ENCODE measurements at regions not wholly inside any gene's neighbourhood (a gene's known extent, or its start where the extent isn't known, plus 50 kb on each side); places are given as distances from the start of the nearest gene placed in this dataset.

- H2BK5ac ChIP-seq (ENCODE audit: low read length) = no peak overlapping the region
- no peaks in the 10 kb centered on the region for H3K36me3 ChIP-seq (ENCODE audit: control insufficient read depth, insufficient read depth, low read length)
- H4K8ac ChIP-seq (ENCODE audit: low read depth, low read length) = no peak overlapping the region
- no peak overlapping the region for H3K4me3 ChIP-seq (ENCODE audit: low read length)
- H3K27ac ChIP-seq (ENCODE audit: low read depth, low read length) = no peak overlapping the region
- H3K27me3 ChIP-seq (ENCODE audit: insufficient read depth, low read length, poor library complexity) = no peaks in the 10 kb centered on the region
- H3K79me2 ChIP-seq (ENCODE audit: control insufficient read depth, insufficient read depth, low read length) = no peaks in the 10 kb centered on the region
- H3K56ac ChIP-seq (ENCODE audit: low read length) = no peak overlapping the region
- H3K79me1 ChIP-seq (ENCODE audit: low read length) = no peaks in the 10 kb centered on the region
- H2BK15ac ChIP-seq (replicated peaks; ENCODE audit: low read depth) = no peak overlapping the region
- H3K18ac ChIP-seq (ENCODE audit: low read length) = no peak overlapping the region
- no peak overlapping the region for H3K23ac ChIP-seq (ENCODE audit: low read length)
- H2BK120ac ChIP-seq (ENCODE audit: low read depth, low read length) = no peak overlapping the region
- H3K4me1 ChIP-seq (ENCODE audit: control insufficient read depth, low read depth, low read length) = no peaks in the 10 kb centered on the region
- no peak overlapping the region for H3K4me2 ChIP-seq (ENCODE audit: low read length)
- no peak overlapping the region for H3K4ac ChIP-seq (ENCODE audit: low read depth, low read length)
- no peak for DNase-seq
- no peak overlapping the region for H3K9ac ChIP-seq (ENCODE audit: low read length)
- H2AK5ac ChIP-seq (ENCODE audit: low read length) = no peak overlapping the region
- no peak overlapping the region for H4K5ac ChIP-seq (ENCODE audit: low read length)
These were observed 100.6 kb downstream of the RAP2A start for GRCh38 chr13:97534540-97534939.

GRCh38 chr13:97535614-97536013 lies 101.6 kb downstream of the RAP2A start:
- H3K79me1 ChIP-seq (ENCODE audit: low read length) = no peaks in the 10 kb centered on the region
- H2BK120ac ChIP-seq (ENCODE audit: low read depth, low read length) = no peak overlapping the region
- no peak overlapping the region for H3K4ac ChIP-seq (ENCODE audit: low read depth, low read length)
- H2BK15ac ChIP-seq (replicated peaks; ENCODE audit: low read depth) = no peak overlapping the region
- no peaks in the 10 kb centered on the region for H3K4me1 ChIP-seq (ENCODE audit: control insufficient read depth, low read depth, low read length)
- H4K5ac ChIP-seq (ENCODE audit: low read length) = no peak overlapping the region
- no peaks in the 10 kb centered on the region for H3K27me3 ChIP-seq (ENCODE audit: insufficient read depth, low read length, poor library complexity)
- no peak overlapping the region for H2BK5ac ChIP-seq (ENCODE audit: low read length)
- no peak overlapping the region for H3K9ac ChIP-seq (ENCODE audit: low read length)
- no peak for DNase-seq
- no peak overlapping the region for H3K23ac ChIP-seq (ENCODE audit: low read length)
- H3K4me3 ChIP-seq (ENCODE audit: low read length) = no peak overlapping the region
- H3K79me2 ChIP-seq (ENCODE audit: control insufficient read depth, insufficient read depth, low read length) = no peaks in the 10 kb centered on the region
- H3K27ac ChIP-seq (ENCODE audit: low read depth, low read length) = no peak overlapping the region
- H3K56ac ChIP-seq (ENCODE audit: low read length) = no peak overlapping the region
- H3K4me2 ChIP-seq (ENCODE audit: low read length) = no peak overlapping the region
- WGBS (ENCODE audit: extremely low coverage, insufficient coverage, low lambda C conversion rate) = no CpG with 5 or more reads among the region's 1 CpG
- no peak overlapping the region for H3K18ac ChIP-seq (ENCODE audit: low read length)
- H3K36me3 ChIP-seq (ENCODE audit: control insufficient read depth, insufficient read depth, low read length) = no peaks in the 10 kb centered on the region
- H2AK5ac ChIP-seq (ENCODE audit: low read length) = no peak overlapping the region
- no peak overlapping the region for H4K8ac ChIP-seq (ENCODE audit: low read depth, low read length)

- WGBS (ENCODE audit: extremely low coverage, insufficient coverage, low lambda C conversion rate) = no CpG with 5 or more reads among the region's 1 CpG
- H3K9ac ChIP-seq (ENCODE audit: low read length) = no peak overlapping the region
- no peak for DNase-seq
- no peak overlapping the region for H2BK15ac ChIP-seq (replicated peaks; ENCODE audit: low read depth)
- H3K56ac ChIP-seq (ENCODE audit: low read length) = no peak overlapping the region
- H3K79me2 ChIP-seq (ENCODE audit: control insufficient read depth, insufficient read depth, low read length) = no peaks in the 10 kb centered on the region
- no peak overlapping the region for H3K4me3 ChIP-seq (ENCODE audit: low read length)
- no peak overlapping the region for H2BK5ac ChIP-seq (ENCODE audit: low read length)
- no peak overlapping the region for H3K18ac ChIP-seq (ENCODE audit: low read length)
- no peak overlapping the region for H4K8ac ChIP-seq (ENCODE audit: low read depth, low read length)
- no peaks in the 10 kb centered on the region for H3K36me3 ChIP-seq (ENCODE audit: control insufficient read depth, insufficient read depth, low read length)
- H3K27ac ChIP-seq (ENCODE audit: low read depth, low read length) = no peak overlapping the region
- H3K23ac ChIP-seq (ENCODE audit: low read length) = no peak overlapping the region
- no peaks in the 10 kb centered on the region for H3K27me3 ChIP-seq (ENCODE audit: insufficient read depth, low read length, poor library complexity)
- H3K79me1 ChIP-seq (ENCODE audit: low read length) = no peaks in the 10 kb centered on the region
- no peak overlapping the region for H2AK5ac ChIP-seq (ENCODE audit: low read length)
- H3K4me2 ChIP-seq (ENCODE audit: low read length) = no peak overlapping the region
- H4K5ac ChIP-seq (ENCODE audit: low read length) = no peak overlapping the region
- no peak overlapping the region for H3K4ac ChIP-seq (ENCODE audit: low read depth, low read length)
- H2BK120ac ChIP-seq (ENCODE audit: low read depth, low read length) = no peak overlapping the region
- no peaks in the 10 kb centered on the region for H3K4me1 ChIP-seq (ENCODE audit: control insufficient read depth, low read depth, low read length)
These were observed 103.1 kb downstream of the RAP2A start for GRCh38 chr13:97537110-97537509.

- H2BK120ac ChIP-seq (ENCODE audit: low read depth, low read length) = no peak overlapping the region
- H3K79me2 ChIP-seq (ENCODE audit: control insufficient read depth, insufficient read depth, low read length) = no peaks in the 10 kb centered on the region
- H3K4me2 ChIP-seq (ENCODE audit: low read length) = no peak overlapping the region
- no peak overlapping the region for H3K4me3 ChIP-seq (ENCODE audit: low read length)
- H3K9ac ChIP-seq (ENCODE audit: low read length) = no peak overlapping the region
- H3K56ac ChIP-seq (ENCODE audit: low read length) = no peak overlapping the region
- H3K23ac ChIP-seq (ENCODE audit: low read length) = no peak overlapping the region
- H3K79me1 ChIP-seq (ENCODE audit: low read length) = no peaks in the 10 kb centered on the region
- H3K4ac ChIP-seq (ENCODE audit: low read depth, low read length) = no peak overlapping the region
- no peak for DNase-seq
- H2BK15ac ChIP-seq (replicated peaks; ENCODE audit: low read depth) = no peak overlapping the region
- no peak overlapping the region for H2AK5ac ChIP-seq (ENCODE audit: low read length)
- H3K18ac ChIP-seq (ENCODE audit: low read length) = no peak overlapping the region
- H4K8ac ChIP-seq (ENCODE audit: low read depth, low read length) = no peak overlapping the region
- no peaks in the 10 kb centered on the region for H3K27me3 ChIP-seq (ENCODE audit: insufficient read depth, low read length, poor library complexity)
- WGBS (ENCODE audit: extremely low coverage, insufficient coverage, low lambda C conversion rate) = no CpG with 5 or more reads among the region's 2 CpGs
- H3K36me3 ChIP-seq (ENCODE audit: control insufficient read depth, insufficient read depth, low read length) = no peaks in the 10 kb centered on the region
- H4K5ac ChIP-seq (ENCODE audit: low read length) = no peak overlapping the region
- no peak overlapping the region for H2BK5ac ChIP-seq (ENCODE audit: low read length)
- no peaks in the 10 kb centered on the region for H3K4me1 ChIP-seq (ENCODE audit: control insufficient read depth, low read depth, low read length)
- H3K27ac ChIP-seq (ENCODE audit: low read depth, low read length) = no peak overlapping the region
These were observed 104.2 kb downstream of the RAP2A start for GRCh38 chr13:97538203-97538602.

GRCh38 chr13:97539651-97540610 lies 106.0 kb downstream of the RAP2A start:
- Histone ChIP-seq H3K56ac (ENCODE audit: low read length) (no peak overlapping the region), H2BK120ac (ENCODE audit: low read depth, low read length) (no peak overlapping the region), H4K8ac (ENCODE audit: low read depth, low read length) (no peak overlapping the region), H2BK15ac (replicated peaks; ENCODE audit: low read depth) (no peak overlapping the region), H3K9ac (ENCODE audit: low read length) (no peak overlapping the region), H2BK5ac (ENCODE audit: low read length) (no peak overlapping the region), H3K4me1 (ENCODE audit: control insufficient read depth, low read depth, low read length) (no peaks in the 10 kb centered on the region), H3K4ac (ENCODE audit: low read depth, low read length) (no peak overlapping the region), H3K4me2 (ENCODE audit: low read length) (no peak overlapping the region), H3K18ac (ENCODE audit: low read length) (no peak overlapping the region), H3K4me3 (ENCODE audit: low read length) (no peak overlapping the region), H3K36me3 (ENCODE audit: control insufficient read depth, insufficient read depth, low read length) (no peaks in the 10 kb centered on the region), H3K79me1 (ENCODE audit: low read length) (no peaks in the 10 kb centered on the region), H2AK5ac (ENCODE audit: low read length) (no peak overlapping the region), H4K5ac (ENCODE audit: low read length) (no peak overlapping the region), H3K27ac (ENCODE audit: low read depth, low read length) (no peak overlapping the region), H3K79me2 (ENCODE audit: control insufficient read depth, insufficient read depth, low read length) (no peaks in the 10 kb centered on the region), H3K27me3 (ENCODE audit: insufficient read depth, low read length, poor library complexity) (no peaks in the 10 kb centered on the region), H3K23ac (ENCODE audit: low read length) (no peak overlapping the region)
- DNase-seq = no peak
- no CpG with 5 or more reads among the region's 4 CpGs for WGBS (ENCODE audit: extremely low coverage, insufficient coverage, low lambda C conversion rate)

- Histone ChIP-seq H3K9ac (ENCODE audit: low read length) (no peak overlapping the region), H2BK5ac (ENCODE audit: low read length) (no peak overlapping the region), H3K79me1 (ENCODE audit: low read length) (no peaks in the 10 kb centered on the region), H3K18ac (ENCODE audit: low read length) (no peak overlapping the region), H3K27me3 (ENCODE audit: insufficient read depth, low read length, poor library complexity) (no peaks in the 10 kb centered on the region), H2BK120ac (ENCODE audit: low read depth, low read length) (no peak overlapping the region), H3K4me2 (ENCODE audit: low read length) (no peak overlapping the region), H3K27ac (ENCODE audit: low read depth, low read length) (no peak overlapping the region), H3K79me2 (ENCODE audit: control insufficient read depth, insufficient read depth, low read length) (no peaks in the 10 kb centered on the region), H3K4ac (ENCODE audit: low read depth, low read length) (no peak overlapping the region), H3K23ac (ENCODE audit: low read length) (no peak overlapping the region), H4K8ac (ENCODE audit: low read depth, low read length) (no peak overlapping the region), H3K36me3 (ENCODE audit: control insufficient read depth, insufficient read depth, low read length) (no peaks in the 10 kb centered on the region), H2AK5ac (ENCODE audit: low read length) (no peak overlapping the region), H2BK15ac (replicated peaks; ENCODE audit: low read depth) (no peak overlapping the region), H4K5ac (ENCODE audit: low read length) (no peak overlapping the region), H3K4me1 (ENCODE audit: control insufficient read depth, low read depth, low read length) (no peaks in the 10 kb centered on the region), H3K56ac (ENCODE audit: low read length) (no peak overlapping the region), H3K4me3 (ENCODE audit: low read length) (no peak overlapping the region)
- no peak for DNase-seq
- no CpG with 5 or more reads among the region's 6 CpGs for WGBS (ENCODE audit: extremely low coverage, insufficient coverage, low lambda C conversion rate)
These were observed 106.7 kb downstream of the RAP2A start for GRCh38 chr13:97540696-97541095.

All from mesendoderm (in vitro differentiated cells).